ENCODE measurements at regions not wholly inside any gene's neighbourhood (a gene's known extent, or its start where the extent isn't known, plus 50 kb on each side); places are given as distances from the start of the nearest gene placed in this dataset.

DNA sequence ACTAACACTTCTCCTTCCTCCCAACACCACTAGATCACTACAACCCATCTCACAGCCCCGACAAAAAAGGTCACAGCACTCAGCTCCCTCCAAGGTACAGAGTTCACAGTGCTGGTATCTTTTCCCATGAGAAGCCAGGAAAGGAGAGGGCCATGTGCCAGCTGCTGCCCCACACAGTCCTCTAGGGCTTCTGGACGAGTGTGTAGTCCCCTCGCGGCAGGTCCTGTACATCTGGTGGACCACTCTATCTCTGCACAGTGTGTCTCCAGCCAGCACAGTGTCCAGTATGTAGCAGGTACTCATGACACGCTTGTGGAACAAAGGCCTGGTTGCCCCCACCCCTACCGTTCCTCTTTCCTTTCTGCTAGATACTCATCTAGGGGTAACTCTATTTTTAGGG lies 134.4 kb upstream of the FOXN3 start:
- TF ChIP-seq, protein P1, sequence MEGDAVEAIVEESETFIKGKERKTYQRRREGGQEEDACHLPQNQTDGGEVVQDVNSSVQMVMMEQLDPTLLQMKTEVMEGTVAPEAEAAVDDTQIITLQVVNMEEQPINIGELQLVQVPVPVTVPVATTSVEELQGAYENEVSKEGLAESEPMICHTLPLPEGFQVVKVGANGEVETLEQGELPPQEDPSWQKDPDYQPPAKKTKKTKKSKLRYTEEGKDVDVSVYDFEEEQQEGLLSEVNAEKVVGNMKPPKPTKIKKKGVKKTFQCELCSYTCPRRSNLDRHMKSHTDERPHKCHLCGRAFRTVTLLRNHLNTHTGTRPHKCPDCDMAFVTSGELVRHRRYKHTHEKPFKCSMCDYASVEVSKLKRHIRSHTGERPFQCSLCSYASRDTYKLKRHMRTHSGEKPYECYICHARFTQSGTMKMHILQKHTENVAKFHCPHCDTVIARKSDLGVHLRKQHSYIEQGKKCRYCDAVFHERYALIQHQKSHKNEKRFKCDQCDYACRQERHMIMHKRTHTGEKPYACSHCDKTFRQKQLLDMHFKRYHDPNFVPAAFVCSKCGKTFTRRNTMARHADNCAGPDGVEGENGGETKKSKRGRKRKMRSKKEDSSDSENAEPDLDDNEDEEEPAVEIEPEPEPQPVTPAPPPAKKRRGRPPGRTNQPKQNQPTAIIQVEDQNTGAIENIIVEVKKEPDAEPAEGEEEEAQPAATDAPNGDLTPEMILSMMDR (IDR thresholded peaks at IDR 0.05): no peak
- TF ChIP-seq POLR2A (IDR thresholded peaks at IDR 0.05): no peak
